ENCODE measurements at regions not wholly inside any gene's neighbourhood (a gene's known extent, or its start where the extent isn't known, plus 50 kb on each side); places are given as distances from the start of the nearest gene placed in this dataset.

- DNase-seq (no peak), ATAC-seq (ENCODE audit: insufficient read depth, low read depth) (no peak)
- Histone ChIP-seq H3K9me3 (ENCODE audit: insufficient read depth, low read length, severe bottlenecking) (no peaks in the 10 kb centered on the region), H3K4me2 (ENCODE audit: insufficient read depth, low read length) (no peak overlapping the region), H3K4me1 (ENCODE audit: insufficient read depth, low read length) (no peaks in the 10 kb centered on the region), H3K9ac (ENCODE audit: low read depth, low read length) (no peak overlapping the region), H3K27me3 (ENCODE audit: insufficient read depth, low read length, poor library complexity) (no peaks in the 10 kb centered on the region), H3K36me3 (ENCODE audit: insufficient read depth, low read length) (no peaks in the 10 kb centered on the region), H3K79me2 (ENCODE audit: insufficient read depth, low read length) (no peaks in the 10 kb centered on the region), H4K20me1 (ENCODE audit: insufficient read depth, low read length) (no peaks in the 10 kb centered on the region), H2AFZ (ENCODE audit: low read depth, low read length) (no peak overlapping the region), H3K4me3 (ENCODE audit: low read depth in 1 of 2, low read length in 2 of 2) (no peak overlapping the region), H3K27ac (ENCODE audit: low read length) (no peak overlapping the region)
- TF ChIP-seq CTCF (IDR thresholded peaks at IDR 0.05; ENCODE audit: borderline replicate concordance, extremely low read depth, low read length, poor library complexity, severe bottlenecking) = no peak
- no peak for TF ChIP-seq EZH2 (IDR thresholded peaks at IDR 0.05; ENCODE audit: borderline replicate concordance, low read depth, low read length, severe bottlenecking)
Measured at GRCh38 chr3:168877899-168878298, 782.2 kb upstream of the GOLIM4 start.

- H3K4me1 ChIP-seq (ENCODE audit: insufficient read depth, low read length) = no peaks in the 10 kb centered on the region
- H2AFZ ChIP-seq (ENCODE audit: low read depth, low read length) = no peak overlapping the region
- H3K79me2 ChIP-seq (ENCODE audit: insufficient read depth, low read length) = no peaks in the 10 kb centered on the region
- no peaks in the 10 kb centered on the region for H4K20me1 ChIP-seq (ENCODE audit: insufficient read depth, low read length)
- no peaks in the 10 kb centered on the region for H3K9me3 ChIP-seq (ENCODE audit: insufficient read depth, low read length, severe bottlenecking)
- H3K27ac ChIP-seq (ENCODE audit: low read length) = no peak overlapping the region
- TF ChIP-seq EZH2 (IDR thresholded peaks at IDR 0.05; ENCODE audit: borderline replicate concordance, low read depth, low read length, severe bottlenecking) (no peak), CTCF (IDR thresholded peaks at IDR 0.05; ENCODE audit: borderline replicate concordance, extremely low read depth, low read length, poor library complexity, severe bottlenecking) (no peak)
- no peak overlapping the region for H3K4me3 ChIP-seq (ENCODE audit: low read depth in 1 of 2, low read length in 2 of 2)
- ATAC-seq (ENCODE audit: insufficient read depth, low read depth) (no peak), DNase-seq (no peak)
- no peaks in the 10 kb centered on the region for H3K36me3 ChIP-seq (ENCODE audit: insufficient read depth, low read length)
- H3K4me2 ChIP-seq (ENCODE audit: insufficient read depth, low read length) = no peak overlapping the region
- H3K9ac ChIP-seq (ENCODE audit: low read depth, low read length) = no peak overlapping the region
- no peaks in the 10 kb centered on the region for H3K27me3 ChIP-seq (ENCODE audit: insufficient read depth, low read length, poor library complexity)
Measured at GRCh38 chr3:168876346-168877035, 780.8 kb upstream of the GOLIM4 start.

- no peak overlapping the region for H2AFZ ChIP-seq (ENCODE audit: low read depth, low read length)
- no peaks in the 10 kb centered on the region for H3K36me3 ChIP-seq (ENCODE audit: insufficient read depth, low read length)
- TF ChIP-seq EZH2 (IDR thresholded peaks at IDR 0.05; ENCODE audit: borderline replicate concordance, low read depth, low read length, severe bottlenecking) = no peak
- H3K27me3 ChIP-seq (ENCODE audit: insufficient read depth, low read length, poor library complexity) = no peaks in the 10 kb centered on the region
- H3K79me2 ChIP-seq (ENCODE audit: insufficient read depth, low read length) = no peaks in the 10 kb centered on the region
- no peak overlapping the region for H3K4me2 ChIP-seq (ENCODE audit: insufficient read depth, low read length)
- no peak overlapping the region for H3K27ac ChIP-seq (ENCODE audit: low read length)
- H3K9ac ChIP-seq (ENCODE audit: low read depth, low read length) = no peak overlapping the region
- H4K20me1 ChIP-seq (ENCODE audit: insufficient read depth, low read length) = no peaks in the 10 kb centered on the region
- no peak overlapping the region for H3K4me3 ChIP-seq (ENCODE audit: low read depth in 1 of 2, low read length in 2 of 2)
- no peaks in the 10 kb centered on the region for H3K9me3 ChIP-seq (ENCODE audit: insufficient read depth, low read length, severe bottlenecking)
- ATAC-seq (ENCODE audit: insufficient read depth, low read depth) (no peak), DNase-seq (no peak)
- H3K4me1 ChIP-seq (ENCODE audit: insufficient read depth, low read length) = no peaks in the 10 kb centered on the region
Measured at GRCh38 chr3:168872826-168873225, 777.1 kb upstream of the GOLIM4 start.

GRCh38 chr3:168870892-168871291 is 775.2 kb upstream of the GOLIM4 start:
- Histone ChIP-seq H2AFZ (ENCODE audit: low read depth, low read length) (no peak overlapping the region), H3K36me3 (ENCODE audit: insufficient read depth, low read length) (no peaks in the 10 kb centered on the region), H3K27ac (ENCODE audit: low read length) (no peak overlapping the region), H3K9ac (ENCODE audit: low read depth, low read length) (no peak overlapping the region), H3K79me2 (ENCODE audit: insufficient read depth, low read length) (no peaks in the 10 kb centered on the region), H3K27me3 (ENCODE audit: insufficient read depth, low read length, poor library complexity) (no peaks in the 10 kb centered on the region), H4K20me1 (ENCODE audit: insufficient read depth, low read length) (no peaks in the 10 kb centered on the region), H3K4me2 (ENCODE audit: insufficient read depth, low read length) (no peak overlapping the region), H3K4me3 (ENCODE audit: low read depth in 1 of 2, low read length in 2 of 2) (no peak overlapping the region), H3K4me1 (ENCODE audit: insufficient read depth, low read length) (no peaks in the 10 kb centered on the region), H3K9me3 (ENCODE audit: insufficient read depth, low read length, severe bottlenecking) (no peaks in the 10 kb centered on the region)
- DNase-seq (no peak), ATAC-seq (ENCODE audit: insufficient read depth, low read depth) (no peak)
- TF ChIP-seq EZH2 (IDR thresholded peaks at IDR 0.05; ENCODE audit: borderline replicate concordance, low read depth, low read length, severe bottlenecking) (no peak), CTCF (IDR thresholded peaks at IDR 0.05; ENCODE audit: borderline replicate concordance, extremely low read depth, low read length, poor library complexity, severe bottlenecking) (no peak)
